ENCODE measurements at regions not wholly inside any gene's neighbourhood (a gene's known extent, or its start where the extent isn't known, plus 50 kb on each side); places are given as distances from the start of the nearest gene placed in this dataset.

- ATAC-seq (replicated peaks in 1 of 2): no peak
- H3K4me1 Mint-ChIP-seq (ENCODE audit: low read depth): no peaks in the 10 kb centered on the region
These were observed 56.9 kb upstream of the PIWIL1 start for GRCh38 chr12:130280742-130281141.

GRCh38 chr12:130281153-130281799 is 56.4 kb upstream of the PIWIL1 start:
- ATAC-seq (replicated peaks in 1 of 2): peak in 1 of 2 donors; percentile 41

More at GRCh38 chr12:130280742-130281141, 56.9 kb upstream of the PIWIL1 start:
- peaks cover 1 to 2% of the 10 kb centered on the region in 2 donors for H3K36me3 Mint-ChIP-seq (ENCODE audit: insufficient read depth in 2 of 2)
- peaks cover 8% of the 10 kb centered on the region for H3K27me3 Mint-ChIP-seq (ENCODE audit: low read depth)
- peaks cover 2 to 12% of the 10 kb centered on the region in 2 donors for H3K9me3 Mint-ChIP-seq
- no peak overlapping the region for H3K27ac Mint-ChIP-seq
- DNase-seq: no peak
- no peak overlapping the region for H3K4me3 Mint-ChIP-seq

DNA sequence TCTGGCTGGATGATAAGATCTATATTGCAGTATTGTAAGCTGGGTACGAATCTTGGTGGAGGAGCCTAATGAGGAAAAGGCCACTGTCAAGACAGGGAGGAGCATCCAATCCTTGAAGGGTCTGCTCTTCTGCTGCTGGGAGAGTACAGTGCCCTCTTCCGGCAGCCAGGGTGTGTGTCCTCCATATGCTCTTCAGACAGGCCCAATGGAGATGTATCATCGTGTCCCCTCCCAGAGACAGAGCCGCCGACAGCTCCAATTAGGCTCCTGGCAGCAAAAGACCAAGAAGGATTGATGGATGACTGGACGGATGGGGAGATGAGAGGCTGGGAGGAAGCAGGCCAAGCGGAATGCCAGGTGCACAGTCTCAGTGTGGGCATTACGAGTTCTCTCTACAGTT is 51.6 kb upstream of the PIWIL1 start:
- H3K4me3 Mint-ChIP-seq: no peak overlapping the region
- ATAC-seq (replicated peaks in 1 of 2): no peak
- peaks cover 8% of the 10 kb centered on the region for H3K27me3 Mint-ChIP-seq (ENCODE audit: low read depth)
- H3K9me3 Mint-ChIP-seq: peaks cover 2 to 12% of the 10 kb centered on the region in 2 donors
- peaks cover 1 to 2% of the 10 kb centered on the region in 2 donors for H3K36me3 Mint-ChIP-seq (ENCODE audit: insufficient read depth in 2 of 2)
- no peaks in the 10 kb centered on the region for H3K4me1 Mint-ChIP-seq (ENCODE audit: low read depth)
- H3K27ac Mint-ChIP-seq: no peak overlapping the region
- DNase-seq: no peak

More at GRCh38 chr12:130281153-130281799, 56.4 kb upstream of the PIWIL1 start:
- Mint-ChIP-seq H3K27me3 (ENCODE audit: low read depth) (peaks cover 8% of the 10 kb centered on the region), H3K9me3 (peaks cover 2 to 12% of the 10 kb centered on the region in 2 donors), H3K4me3 (no peak overlapping the region), H3K36me3 (ENCODE audit: insufficient read depth in 2 of 2) (peaks cover 1 to 2% of the 10 kb centered on the region in 2 donors), H3K4me1 (ENCODE audit: low read depth) (no peaks in the 10 kb centered on the region), H3K27ac (no peak overlapping the region)
- peak; percentile 31 to 52 for DNase-seq

DNA sequence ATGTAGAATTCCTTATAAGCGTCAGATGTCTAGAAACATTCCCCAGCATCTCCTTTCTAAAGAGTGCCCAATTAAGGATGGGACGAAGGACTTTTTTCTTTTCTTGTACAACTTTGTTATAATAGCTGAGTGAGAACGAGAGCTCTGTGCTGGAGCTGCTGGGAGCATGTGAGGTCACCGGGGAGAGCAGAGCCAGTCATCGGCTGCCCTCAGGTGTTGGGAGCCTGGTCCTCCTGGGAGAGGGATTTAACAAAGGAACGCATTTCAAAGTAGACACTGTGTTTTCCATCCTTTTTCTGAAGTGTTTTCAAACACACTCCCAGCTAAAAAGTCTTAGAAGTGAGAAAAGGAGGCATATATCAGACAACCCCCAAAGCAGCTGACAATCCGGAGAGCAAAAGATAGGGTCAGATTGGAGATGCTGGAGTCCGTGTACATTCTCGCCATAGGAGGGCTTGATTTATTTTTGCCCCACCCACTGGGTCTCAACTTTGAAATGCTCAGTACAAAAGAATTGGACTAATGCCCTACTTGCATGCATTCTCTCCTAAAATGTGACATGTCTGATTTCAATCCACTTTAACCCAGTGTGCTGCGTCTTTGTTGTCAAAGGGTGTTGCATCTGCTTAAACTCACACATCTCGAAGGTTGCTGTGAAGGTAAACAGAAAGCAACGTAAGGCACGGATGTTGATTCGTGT is 50.8 kb upstream of the PIWIL1 start:
- peaks cover 8% of the 10 kb centered on the region for H3K27me3 Mint-ChIP-seq (ENCODE audit: low read depth)
- ATAC-seq (replicated peaks in 1 of 2) (no peak), DNase-seq (no peak)
- no peak overlapping the region for H3K4me3 Mint-ChIP-seq
- no peaks in the 10 kb centered on the region for H3K4me1 Mint-ChIP-seq (ENCODE audit: low read depth)
- peaks cover 1 to 2% of the 10 kb centered on the region in 2 donors for H3K36me3 Mint-ChIP-seq (ENCODE audit: insufficient read depth in 2 of 2)
- peaks cover 2 to 11% of the 10 kb centered on the region in 2 donors for H3K9me3 Mint-ChIP-seq
- no peak overlapping the region for H3K27ac Mint-ChIP-seq

Measured in activated T-cell treated with anti-CD3 and anti-CD28 coated beads, Interleukin-2, amount 50 U/mL, for 72 hours (primary cell).